ENCODE measurements at regions not wholly inside any gene's neighbourhood (a gene's known extent, or its start where the extent isn't known, plus 50 kb on each side); places are given as distances from the start of the nearest gene placed in this dataset.

GRCh38 chr11:20293992-20294391 lies 69.5 kb upstream of the HTATIP2 start:
- no peak for TF ChIP-seq ZFX (IDR thresholded peaks at IDR 0.05)
- TF ChIP-seq, protein P1, sequence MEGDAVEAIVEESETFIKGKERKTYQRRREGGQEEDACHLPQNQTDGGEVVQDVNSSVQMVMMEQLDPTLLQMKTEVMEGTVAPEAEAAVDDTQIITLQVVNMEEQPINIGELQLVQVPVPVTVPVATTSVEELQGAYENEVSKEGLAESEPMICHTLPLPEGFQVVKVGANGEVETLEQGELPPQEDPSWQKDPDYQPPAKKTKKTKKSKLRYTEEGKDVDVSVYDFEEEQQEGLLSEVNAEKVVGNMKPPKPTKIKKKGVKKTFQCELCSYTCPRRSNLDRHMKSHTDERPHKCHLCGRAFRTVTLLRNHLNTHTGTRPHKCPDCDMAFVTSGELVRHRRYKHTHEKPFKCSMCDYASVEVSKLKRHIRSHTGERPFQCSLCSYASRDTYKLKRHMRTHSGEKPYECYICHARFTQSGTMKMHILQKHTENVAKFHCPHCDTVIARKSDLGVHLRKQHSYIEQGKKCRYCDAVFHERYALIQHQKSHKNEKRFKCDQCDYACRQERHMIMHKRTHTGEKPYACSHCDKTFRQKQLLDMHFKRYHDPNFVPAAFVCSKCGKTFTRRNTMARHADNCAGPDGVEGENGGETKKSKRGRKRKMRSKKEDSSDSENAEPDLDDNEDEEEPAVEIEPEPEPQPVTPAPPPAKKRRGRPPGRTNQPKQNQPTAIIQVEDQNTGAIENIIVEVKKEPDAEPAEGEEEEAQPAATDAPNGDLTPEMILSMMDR (conservative IDR thresholded peaks at IDR 0.05), result no peak
